ENCODE measurements at regions not wholly inside any gene's neighbourhood (a gene's known extent, or its start where the extent isn't known, plus 50 kb on each side); places are given as distances from the start of the nearest gene placed in this dataset.

GRCh38 chr1:234670967-234671626 is 61.1 kb upstream of the IRF2BP2 start:
- H3K79me2 ChIP-seq (ENCODE audit: control insufficient read depth, insufficient read depth, low read length) = no peaks in the 10 kb centered on the region
- H4K20me1 ChIP-seq (ENCODE audit: control insufficient read depth, extremely low read depth, insufficient read depth, low read length) = no peaks in the 10 kb centered on the region
- no peak for DNase-seq (ENCODE audit: low read depth, low spot score)
- H3K27ac ChIP-seq (ENCODE audit: control insufficient read depth, insufficient read depth, low read length) = no peak overlapping the region
- no peaks in the 10 kb centered on the region for H3K9me3 ChIP-seq (ENCODE audit: control insufficient read depth, low read depth, low read length)
- no peak overlapping the region for H3K4me2 ChIP-seq (ENCODE audit: control insufficient read depth, extremely low read depth, insufficient read depth, low read depth, low read length)
- dilution Hi-C loops (cut with MboI; ENCODE audit: extremely low pct_ligation_motif_present, low sequenced_read_pairs) = no loop called here
- no peaks in the 10 kb centered on the region for H3K27me3 ChIP-seq (ENCODE audit: control insufficient read depth, extremely low read depth, insufficient read depth, low read length)
- peaks cover 4% of the 10 kb centered on the region for H3K4me1 ChIP-seq (ENCODE audit: control insufficient read depth, extremely low read depth, insufficient read depth, low read length)
- H3K9me1 ChIP-seq (ENCODE audit: control insufficient read depth, extremely low read depth, insufficient read depth, low read length) = no peaks in the 10 kb centered on the region
- no peak overlapping the region for H3K9ac ChIP-seq (ENCODE audit: control insufficient read depth, extremely low read depth, insufficient read depth, low read length)
- H3K4me3 ChIP-seq (ENCODE audit: control insufficient read depth in 2 of 3, extremely low read depth in 1 of 3, insufficient read depth in 2 of 3, low read depth in 1 of 3, low read length in 3 of 3) = no peak overlapping the region
- TF ChIP-seq EZH2 (IDR thresholded peaks at IDR 0.05; ENCODE audit: low read length) (no peak), CTCF (optimal IDR thresholded peaks at IDR 0.05 in 1 of 3, IDR thresholded peaks at IDR 0.05 in 1 of 3, conservative IDR thresholded peaks at IDR 0.05 in 1 of 3; ENCODE audit: extremely low read depth in 1 of 3, insufficient read depth in 2 of 3, low read length in 3 of 3) (no peak)
- no peaks in the 10 kb centered on the region for H3K36me3 ChIP-seq (ENCODE audit: control insufficient read depth in 2 of 2, extremely low read depth in 1 of 2, insufficient read depth in 2 of 2, low read length in 2 of 2)
- no peak overlapping the region for H2AFZ ChIP-seq (ENCODE audit: control insufficient read depth, low read length)
- no peak for FAIRE-seq

GRCh38 chr1:234669499-234669898 is 59.5 kb upstream of the IRF2BP2 start:
- Histone ChIP-seq H3K36me3 (ENCODE audit: control insufficient read depth in 2 of 2, extremely low read depth in 1 of 2, insufficient read depth in 2 of 2, low read length in 2 of 2) (peaks cover 0 to 2% of the 10 kb centered on the region in 2 experiments), H3K27ac (ENCODE audit: control insufficient read depth, insufficient read depth, low read length) (no peak overlapping the region), H4K20me1 (ENCODE audit: control insufficient read depth, extremely low read depth, insufficient read depth, low read length) (no peaks in the 10 kb centered on the region), H3K4me2 (ENCODE audit: control insufficient read depth, extremely low read depth, insufficient read depth, low read depth, low read length) (no peak overlapping the region), H3K4me3 (ENCODE audit: control insufficient read depth in 2 of 3, extremely low read depth in 1 of 3, insufficient read depth in 2 of 3, low read depth in 1 of 3, low read length in 3 of 3) (no peak overlapping the region), H3K79me2 (ENCODE audit: control insufficient read depth, insufficient read depth, low read length) (no peaks in the 10 kb centered on the region), H3K9ac (ENCODE audit: control insufficient read depth, extremely low read depth, insufficient read depth, low read length) (no peak overlapping the region), H3K27me3 (ENCODE audit: control insufficient read depth, extremely low read depth, insufficient read depth, low read length) (no peaks in the 10 kb centered on the region), H3K4me1 (ENCODE audit: control insufficient read depth, extremely low read depth, insufficient read depth, low read length) (no peaks in the 10 kb centered on the region), H2AFZ (ENCODE audit: control insufficient read depth, low read length) (no peak overlapping the region), H3K9me1 (ENCODE audit: control insufficient read depth, extremely low read depth, insufficient read depth, low read length) (no peaks in the 10 kb centered on the region), H3K9me3 (ENCODE audit: control insufficient read depth, low read depth, low read length) (no peaks in the 10 kb centered on the region)
- dilution Hi-C loops (cut with MboI; ENCODE audit: extremely low pct_ligation_motif_present, low sequenced_read_pairs) = no loop called here
- TF ChIP-seq EZH2 (IDR thresholded peaks at IDR 0.05; ENCODE audit: low read length) = no peak
- no peak for TF ChIP-seq CTCF (optimal IDR thresholded peaks at IDR 0.05 in 1 of 3, IDR thresholded peaks at IDR 0.05 in 1 of 3, conservative IDR thresholded peaks at IDR 0.05 in 1 of 3; ENCODE audit: extremely low read depth in 1 of 3, insufficient read depth in 2 of 3, low read length in 3 of 3)
- FAIRE-seq (no peak), DNase-seq (ENCODE audit: low read depth, low spot score) (no peak)
